HCT116 (cell line): ENCODE measurements at regions not wholly inside any gene's neighbourhood (a gene's known extent, or its start where the extent isn't known, plus 50 kb on each side); places are given as distances from the start of the nearest gene placed in this dataset.

ENCODE experiments used
- CEBPB ChIP-seq: IDR thresholded peaks from 2 replicates; pipeline ENCODE4 v1.6.1; 2012; ENCODE audit warnings: low read depth
- ELF1 ChIP-seq: IDR thresholded peaks from 2 replicates; pipeline ENCODE4 v1.6.1; 2012; ENCODE audit warnings: low read depth, borderline replicate concordance
- EZH2 ChIP-seq: fragments of 200-600 bp; sonication (generic); IDR thresholded peaks from 2 replicates; pipeline ENCODE4 v1.6.1; 2017; ENCODE audit warnings: antibody characterized with exemption, mixed run types
- POLR2A ChIP-seq: IDR thresholded peaks from 2 replicates; pipeline ENCODE4 v1.7.0; 2011; ENCODE audit warnings: borderline replicate concordance; ENCODE audit not compliant: insufficient read depth, insufficient read length; ENCODE audit errors: extremely low read depth
- SIN3A ChIP-seq: IDR thresholded peaks from 2 replicates; pipeline ENCODE4 v1.6.1; 2012; ENCODE audit warnings: low read depth
- SP1 ChIP-seq: IDR thresholded peaks from 2 replicates; pipeline ENCODE4 v1.6.1; 2012; ENCODE audit warnings: low read depth
- ZFX ChIP-seq: fragments of 450-650 bp; IDR thresholded peaks from 2 replicates; pipeline ENCODE4 v1.6.1; 2017
- TF ChIP-seq, protein P1 (sequence below), 3 experiments: fragments of 200-600 bp in 1 of 3; sonication (generic) in 1 of 3; IDR thresholded peaks in 2 of 3; conservative IDR thresholded peaks in 1 of 3; 2 replicates each; pipeline ENCODE4 v1.5.1; 2012 to 2017; ENCODE audit warnings: low read depth in 2 of 3, low read length in 2 of 3, antibody characterized with exemption in 1 of 3, borderline replicate concordance in 1 of 3, control low read depth in 1 of 3, mild to moderate bottlenecking in 1 of 3, mixed read lengths in 1 of 3, mixed run types in 1 of 3, moderate library complexity in 1 of 3; ENCODE audit not compliant: insufficient read depth in 1 of 3
- TF ChIP-seq, protein P2 (sequence below): IDR thresholded peaks from 2 replicates; pipeline ENCODE4 v1.6.1; 2012; ENCODE audit warnings: low read depth

- TF ChIP-seq, protein P1, sequence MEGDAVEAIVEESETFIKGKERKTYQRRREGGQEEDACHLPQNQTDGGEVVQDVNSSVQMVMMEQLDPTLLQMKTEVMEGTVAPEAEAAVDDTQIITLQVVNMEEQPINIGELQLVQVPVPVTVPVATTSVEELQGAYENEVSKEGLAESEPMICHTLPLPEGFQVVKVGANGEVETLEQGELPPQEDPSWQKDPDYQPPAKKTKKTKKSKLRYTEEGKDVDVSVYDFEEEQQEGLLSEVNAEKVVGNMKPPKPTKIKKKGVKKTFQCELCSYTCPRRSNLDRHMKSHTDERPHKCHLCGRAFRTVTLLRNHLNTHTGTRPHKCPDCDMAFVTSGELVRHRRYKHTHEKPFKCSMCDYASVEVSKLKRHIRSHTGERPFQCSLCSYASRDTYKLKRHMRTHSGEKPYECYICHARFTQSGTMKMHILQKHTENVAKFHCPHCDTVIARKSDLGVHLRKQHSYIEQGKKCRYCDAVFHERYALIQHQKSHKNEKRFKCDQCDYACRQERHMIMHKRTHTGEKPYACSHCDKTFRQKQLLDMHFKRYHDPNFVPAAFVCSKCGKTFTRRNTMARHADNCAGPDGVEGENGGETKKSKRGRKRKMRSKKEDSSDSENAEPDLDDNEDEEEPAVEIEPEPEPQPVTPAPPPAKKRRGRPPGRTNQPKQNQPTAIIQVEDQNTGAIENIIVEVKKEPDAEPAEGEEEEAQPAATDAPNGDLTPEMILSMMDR (IDR thresholded peaks at IDR 0.05 in 2 of 3, conservative IDR thresholded peaks at IDR 0.05 in 1 of 3; ENCODE audit: borderline replicate concordance in 1 of 3, insufficient read depth in 1 of 3, low read depth in 2 of 3, low read length in 2 of 3), result no peak
- TF ChIP-seq ZFX, result no peak
- no peak for TF ChIP-seq POLR2A
- TF ChIP-seq SP1, result no peak
- TF ChIP-seq EZH2, result no peak
- no peak for TF ChIP-seq SIN3A
- TF ChIP-seq, protein P2, sequence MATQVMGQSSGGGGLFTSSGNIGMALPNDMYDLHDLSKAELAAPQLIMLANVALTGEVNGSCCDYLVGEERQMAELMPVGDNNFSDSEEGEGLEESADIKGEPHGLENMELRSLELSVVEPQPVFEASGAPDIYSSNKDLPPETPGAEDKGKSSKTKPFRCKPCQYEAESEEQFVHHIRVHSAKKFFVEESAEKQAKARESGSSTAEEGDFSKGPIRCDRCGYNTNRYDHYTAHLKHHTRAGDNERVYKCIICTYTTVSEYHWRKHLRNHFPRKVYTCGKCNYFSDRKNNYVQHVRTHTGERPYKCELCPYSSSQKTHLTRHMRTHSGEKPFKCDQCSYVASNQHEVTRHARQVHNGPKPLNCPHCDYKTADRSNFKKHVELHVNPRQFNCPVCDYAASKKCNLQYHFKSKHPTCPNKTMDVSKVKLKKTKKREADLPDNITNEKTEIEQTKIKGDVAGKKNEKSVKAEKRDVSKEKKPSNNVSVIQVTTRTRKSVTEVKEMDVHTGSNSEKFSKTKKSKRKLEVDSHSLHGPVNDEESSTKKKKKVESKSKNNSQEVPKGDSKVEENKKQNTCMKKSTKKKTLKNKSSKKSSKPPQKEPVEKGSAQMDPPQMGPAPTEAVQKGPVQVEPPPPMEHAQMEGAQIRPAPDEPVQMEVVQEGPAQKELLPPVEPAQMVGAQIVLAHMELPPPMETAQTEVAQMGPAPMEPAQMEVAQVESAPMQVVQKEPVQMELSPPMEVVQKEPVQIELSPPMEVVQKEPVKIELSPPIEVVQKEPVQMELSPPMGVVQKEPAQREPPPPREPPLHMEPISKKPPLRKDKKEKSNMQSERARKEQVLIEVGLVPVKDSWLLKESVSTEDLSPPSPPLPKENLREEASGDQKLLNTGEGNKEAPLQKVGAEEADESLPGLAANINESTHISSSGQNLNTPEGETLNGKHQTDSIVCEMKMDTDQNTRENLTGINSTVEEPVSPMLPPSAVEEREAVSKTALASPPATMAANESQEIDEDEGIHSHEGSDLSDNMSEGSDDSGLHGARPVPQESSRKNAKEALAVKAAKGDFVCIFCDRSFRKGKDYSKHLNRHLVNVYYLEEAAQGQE, result no peak
- no peak for TF ChIP-seq CEBPB
- no peak for TF ChIP-seq ELF1
These were observed 145.1 kb upstream of the FSTL4 start for GRCh38 chr5:133757396-133757945.
